ENCODE measurements at regions not wholly inside any gene's neighbourhood (a gene's known extent, or its start where the extent isn't known, plus 50 kb on each side); places are given as distances from the start of the nearest gene placed in this dataset.
"Not testable (repeated sequence)": the region's sequence is repeated elsewhere in the genome, so short reads cannot be mapped to it uniquely, and the experiment has no call there.

DNA sequence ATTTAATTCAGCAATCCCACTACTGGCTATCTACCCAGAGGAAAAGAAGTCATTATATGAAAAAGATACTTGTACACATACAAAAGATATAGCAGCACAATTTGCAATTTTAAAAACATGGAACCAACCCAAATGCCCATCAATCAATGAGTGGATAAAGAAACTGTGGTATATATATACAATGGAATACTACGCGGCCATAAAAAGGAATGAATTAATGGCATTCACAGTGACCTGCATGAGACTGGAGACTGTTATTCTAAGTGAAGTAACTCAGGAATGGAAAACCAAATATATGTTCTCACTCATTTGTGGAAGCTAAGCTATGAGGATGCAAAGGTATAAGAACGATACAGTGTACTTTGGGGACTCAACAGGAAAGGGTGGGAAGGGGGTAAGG is 102.8 kb upstream of the KCNMA1 start:
- DNase-seq; H3K27me3 Mint-ChIP-seq (ENCODE audit: low read depth); H3K36me3 Mint-ChIP-seq (ENCODE audit: low read depth); intact Hi-C loops (cut with micrococcal nuclease); H3K27ac Mint-ChIP-seq; CTCF ChIA-PET; H3K4me3 Mint-ChIP-seq; H3K4me1 Mint-ChIP-seq (ENCODE audit: low read depth): not testable (repeated sequence)
- H3K9me3 Mint-ChIP-seq = peaks cover 24% of the 10 kb centered on the region

DNA sequence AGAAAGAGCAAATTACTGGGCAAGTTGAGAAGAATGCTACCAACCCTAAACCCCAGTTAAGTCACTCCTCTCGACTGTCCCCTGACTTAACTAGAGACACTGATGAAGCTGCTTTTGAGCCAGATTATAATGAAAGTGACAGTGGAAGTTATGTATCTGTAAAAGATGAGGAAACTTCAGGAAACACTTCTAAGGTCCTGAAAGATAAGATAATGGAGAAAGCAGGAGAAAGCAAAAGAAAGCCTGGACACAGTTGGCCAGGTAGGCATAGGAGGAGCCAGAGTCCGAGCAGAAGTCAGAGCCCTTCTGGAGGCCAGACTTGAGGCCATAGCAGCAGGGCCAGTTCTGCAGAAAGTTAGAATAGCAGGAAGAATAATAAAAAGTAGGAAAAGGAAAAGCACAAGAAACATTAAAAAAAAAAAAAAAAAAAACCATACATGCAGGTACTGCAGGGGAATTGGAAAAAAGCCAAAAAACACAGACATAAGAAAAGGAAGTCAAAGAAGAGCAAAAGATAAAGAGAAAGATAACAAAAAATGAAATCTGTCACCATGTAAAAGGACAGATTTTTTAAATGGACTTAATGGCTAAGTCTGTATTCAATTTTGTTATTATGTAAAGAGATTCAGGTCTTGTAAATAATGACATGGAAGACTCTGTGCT is 101.0 kb upstream of the KCNMA1 start:
- no peaks in the 10 kb centered on the region for H3K36me3 Mint-ChIP-seq (ENCODE audit: low read depth)
- intact Hi-C loops (cut with micrococcal nuclease) = no loop called here
- H3K27ac Mint-ChIP-seq = no peak overlapping the region
- no peak for DNase-seq
- CTCF ChIA-PET = no interaction called here
- no peak overlapping the region for H3K4me3 Mint-ChIP-seq
- no peaks in the 10 kb centered on the region for H3K4me1 Mint-ChIP-seq (ENCODE audit: low read depth)
- H3K9me3 Mint-ChIP-seq = peaks cover 24% of the 10 kb centered on the region
- peaks cover 3% of the 10 kb centered on the region for H3K27me3 Mint-ChIP-seq (ENCODE audit: low read depth)

DNA sequence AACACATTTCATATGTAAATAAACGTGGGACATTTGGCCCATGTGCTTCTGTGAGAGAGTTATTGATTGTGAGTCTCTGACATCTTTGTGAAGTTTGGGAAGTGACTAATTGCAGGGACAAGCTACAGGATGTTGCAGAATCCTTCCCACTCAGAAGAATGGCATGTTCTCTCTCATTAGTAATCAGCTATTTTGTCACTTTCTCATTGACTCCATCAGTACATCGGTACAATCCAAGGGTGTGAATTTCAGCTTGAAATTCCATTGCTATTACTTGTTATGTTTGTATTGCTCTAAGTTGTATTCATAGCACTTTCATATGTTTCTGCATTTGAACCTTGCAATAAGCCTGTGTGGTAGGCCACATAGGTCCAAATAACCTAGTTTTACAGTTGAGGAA is 100.0 kb upstream of the KCNMA1 start:
- intact Hi-C loops (cut with micrococcal nuclease) = no loop called here

DNA sequence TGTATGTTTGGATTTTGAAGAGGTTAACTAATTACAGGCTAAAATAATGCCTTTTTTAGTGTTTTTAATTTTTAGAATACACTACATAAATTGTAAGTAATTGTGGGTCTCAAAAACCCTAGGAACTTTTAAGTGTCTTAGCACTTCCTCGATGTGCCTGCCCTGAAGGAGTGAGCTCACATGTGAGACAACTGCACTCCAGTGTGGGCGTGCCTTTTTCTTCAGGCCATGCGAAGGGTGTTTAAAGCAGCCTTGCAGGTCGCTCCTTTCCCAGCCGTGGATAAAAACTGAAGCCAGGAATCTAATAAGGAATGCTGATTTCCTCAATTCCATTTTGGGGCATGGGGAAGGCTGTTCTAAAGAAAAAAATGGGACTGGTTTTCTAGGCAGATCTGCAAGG is 97.5 kb upstream of the KCNMA1 start:
- intact Hi-C loops (cut with micrococcal nuclease); H3K27me3 Mint-ChIP-seq (ENCODE audit: low read depth); H3K27ac Mint-ChIP-seq; H3K4me3 Mint-ChIP-seq; H3K36me3 Mint-ChIP-seq (ENCODE audit: low read depth); H3K4me1 Mint-ChIP-seq (ENCODE audit: low read depth); DNase-seq: not testable (repeated sequence)
- CTCF ChIA-PET = interaction anchor here (1.3 kb wide), 1 partner anchor 24 kb away, joined by 3 read pairs; no protein-coding TSS in a partner anchor
- H3K9me3 Mint-ChIP-seq = peaks cover 18% of the 10 kb centered on the region

More for the DNA sequence above, 100.0 kb upstream of the KCNMA1 start:
- Mint-ChIP-seq H3K9me3 (peaks cover 24% of the 10 kb centered on the region), H3K36me3 (ENCODE audit: low read depth) (no peaks in the 10 kb centered on the region), H3K27me3 (ENCODE audit: low read depth) (peaks cover 3% of the 10 kb centered on the region), H3K4me3 (no peak overlapping the region), H3K4me1 (ENCODE audit: low read depth) (no peaks in the 10 kb centered on the region), H3K27ac (no peak overlapping the region)
- no peak for DNase-seq
- CTCF ChIA-PET = no interaction called here

DNA sequence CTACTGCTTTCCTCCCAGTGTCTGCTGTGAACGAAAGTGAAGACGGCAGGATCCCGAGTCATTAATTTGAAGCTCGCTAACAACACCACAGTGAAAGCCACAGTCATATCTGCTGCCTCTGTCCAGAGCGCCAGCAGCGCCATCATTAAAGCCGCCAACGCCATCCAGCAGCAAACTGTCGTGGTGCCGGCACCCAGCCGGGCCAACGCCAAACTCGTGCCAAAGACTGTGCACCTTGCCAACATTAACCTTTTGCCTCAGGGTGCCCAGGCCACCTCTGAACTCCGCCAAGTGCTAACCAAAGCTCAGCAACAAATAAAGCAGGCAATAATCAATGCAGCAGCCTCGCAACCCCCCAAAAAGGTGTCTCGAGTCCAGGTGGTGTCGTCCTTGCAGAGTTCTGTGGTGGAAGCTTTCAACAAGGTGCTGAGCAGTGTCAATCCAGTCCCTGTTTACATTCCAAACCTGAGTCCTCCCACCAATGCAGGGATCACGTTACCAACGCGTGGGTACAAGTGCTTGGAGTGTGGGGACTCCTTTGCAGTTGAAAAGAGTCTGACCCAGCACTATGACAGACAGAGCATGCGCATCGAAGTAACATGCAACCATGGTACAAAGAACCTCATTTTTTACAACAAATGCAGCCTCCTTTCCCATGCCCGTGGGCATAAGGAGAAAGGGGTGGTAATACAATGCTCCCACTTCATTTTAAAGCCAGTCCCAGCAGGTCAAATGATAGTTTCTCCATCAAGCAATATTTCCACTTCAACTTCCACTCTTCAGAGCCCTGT is 94.8 kb upstream of the KCNMA1 start:
- H3K36me3 Mint-ChIP-seq (ENCODE audit: low read depth) = no peaks in the 10 kb centered on the region
- DNase-seq = no peak
- no peaks in the 10 kb centered on the region for H3K4me1 Mint-ChIP-seq (ENCODE audit: low read depth)
- H3K9me3 Mint-ChIP-seq = peaks cover 7% of the 10 kb centered on the region
- intact Hi-C loops (cut with micrococcal nuclease) = no loop called here
- H3K27me3 Mint-ChIP-seq (ENCODE audit: low read depth) = peaks cover 2% of the 10 kb centered on the region
- CTCF ChIA-PET = no interaction called here
- H3K27ac Mint-ChIP-seq = no peak overlapping the region
- no peak overlapping the region for H3K4me3 Mint-ChIP-seq

DNA sequence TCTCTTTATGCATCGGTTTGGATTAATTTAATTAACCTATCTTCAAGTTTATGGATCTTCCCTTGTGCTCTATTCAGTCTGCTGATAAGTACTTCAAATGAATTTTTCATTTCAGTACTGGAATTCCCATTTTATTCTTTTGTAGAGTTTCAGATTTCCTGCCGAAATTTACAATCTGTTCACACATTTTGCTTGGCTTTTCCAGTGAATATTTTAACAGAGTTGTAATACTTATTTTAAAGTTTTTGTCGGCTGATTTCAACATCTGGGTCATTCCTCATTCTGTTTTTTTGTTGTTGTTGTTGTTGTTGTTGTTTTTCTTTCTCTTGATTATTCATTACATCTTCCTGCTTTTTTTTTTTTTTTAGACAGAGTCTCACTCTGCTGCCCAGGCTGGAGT is 89.9 kb upstream of the KCNMA1 start:
- Mint-ChIP-seq H3K9me3 (peaks cover 3% of the 10 kb centered on the region), H3K27me3 (ENCODE audit: low read depth) (peaks cover 2% of the 10 kb centered on the region), H3K27ac (no peak overlapping the region), H3K36me3 (ENCODE audit: low read depth) (no peaks in the 10 kb centered on the region), H3K4me3 (no peak overlapping the region), H3K4me1 (ENCODE audit: low read depth) (no peaks in the 10 kb centered on the region)
- intact Hi-C loops (cut with micrococcal nuclease) = no loop called here
- CTCF ChIA-PET = interaction anchor here (0.7 kb wide), 1 partner anchor 59 kb away, joined by 3 read pairs; no protein-coding TSS in a partner anchor
- no peak for DNase-seq

DNA sequence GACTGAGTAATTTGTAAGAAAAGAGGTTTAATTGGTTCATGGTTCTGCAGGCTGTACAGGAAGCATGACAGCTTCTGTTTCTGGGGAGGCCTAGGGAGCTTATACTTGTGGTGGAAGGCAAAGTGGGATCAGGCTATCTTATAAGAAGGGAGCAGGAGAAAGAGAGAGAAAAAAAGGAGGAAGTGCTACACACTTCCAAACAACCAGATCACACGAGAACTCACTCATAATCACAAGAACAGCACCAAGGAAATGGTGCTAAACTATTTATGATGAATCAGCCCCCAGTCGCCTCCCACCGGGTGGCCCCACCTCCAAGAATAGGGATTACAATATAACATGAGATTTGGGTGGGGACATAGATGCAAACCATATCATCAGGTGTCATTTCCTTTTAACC is 89.1 kb upstream of the KCNMA1 start:
- no peaks in the 10 kb centered on the region for H3K4me1 Mint-ChIP-seq (ENCODE audit: low read depth)
- no peak for DNase-seq
- H3K27ac Mint-ChIP-seq = no peak overlapping the region
- peaks cover 3% of the 10 kb centered on the region for H3K9me3 Mint-ChIP-seq
- H3K4me3 Mint-ChIP-seq = no peak overlapping the region
- intact Hi-C loops (cut with micrococcal nuclease) = no loop called here
- H3K36me3 Mint-ChIP-seq (ENCODE audit: low read depth) = no peaks in the 10 kb centered on the region
- H3K27me3 Mint-ChIP-seq (ENCODE audit: low read depth) = peaks cover 2% of the 10 kb centered on the region
- CTCF ChIA-PET = no interaction called here

DNA sequence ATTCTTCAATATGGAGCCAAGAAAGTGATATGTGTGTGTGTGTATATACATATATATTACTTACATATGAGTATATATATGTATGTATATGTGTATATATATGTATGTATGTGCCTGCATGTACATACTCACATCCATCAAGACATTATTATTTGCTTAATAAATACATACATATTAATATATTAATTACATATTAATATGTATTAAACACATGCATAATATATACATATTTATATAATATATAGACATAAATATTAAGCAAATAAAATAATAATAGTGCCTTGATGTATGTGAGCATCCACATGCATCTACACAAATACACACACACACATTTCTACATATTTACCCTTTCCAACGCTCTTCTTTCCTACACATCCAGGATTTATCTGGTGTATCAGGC is 88.7 kb upstream of the KCNMA1 start:
- Mint-ChIP-seq H3K27ac (no peak overlapping the region), H3K9me3 (peaks cover 3% of the 10 kb centered on the region), H3K4me3 (no peak overlapping the region)

DNA sequence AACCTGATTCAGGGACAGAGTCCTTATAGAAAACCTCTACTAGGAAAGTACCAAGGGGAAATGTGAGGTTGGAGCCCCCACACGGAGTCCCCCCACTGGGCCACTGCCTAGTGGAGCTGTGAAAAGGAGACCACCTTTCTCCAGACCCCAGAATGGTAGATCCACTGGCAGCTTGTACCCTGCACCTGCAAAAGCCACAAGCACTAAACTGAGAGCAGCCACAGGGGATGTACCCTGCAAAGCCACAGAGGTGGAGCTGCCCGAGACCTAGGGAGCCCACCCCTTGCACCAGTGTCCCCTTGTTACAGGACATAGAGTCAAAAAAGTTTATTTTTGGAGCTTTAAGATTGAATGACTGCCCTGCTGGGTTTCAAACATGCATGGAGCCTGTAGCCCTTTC is 87.2 kb upstream of the KCNMA1 start:
- CTCF ChIA-PET = no interaction called here
- Mint-ChIP-seq H3K27me3 (ENCODE audit: low read depth) (peaks cover 2% of the 10 kb centered on the region), H3K4me3 (no peak overlapping the region), H3K4me1 (ENCODE audit: low read depth) (no peaks in the 10 kb centered on the region), H3K27ac (no peak overlapping the region), H3K9me3 (peaks cover 3% of the 10 kb centered on the region), H3K36me3 (ENCODE audit: low read depth) (no peaks in the 10 kb centered on the region)
- intact Hi-C loops (cut with micrococcal nuclease) = no loop called here
- no peak for DNase-seq

More for the DNA sequence above, 88.7 kb upstream of the KCNMA1 start:
- Mint-ChIP-seq H3K36me3 (ENCODE audit: low read depth) (no peaks in the 10 kb centered on the region), H3K27me3 (ENCODE audit: low read depth) (peaks cover 2% of the 10 kb centered on the region), H3K4me1 (ENCODE audit: low read depth) (no peaks in the 10 kb centered on the region)
- intact Hi-C loops (cut with micrococcal nuclease) = no loop called here
- CTCF ChIA-PET = no interaction called here
- DNase-seq = no peak

DNA sequence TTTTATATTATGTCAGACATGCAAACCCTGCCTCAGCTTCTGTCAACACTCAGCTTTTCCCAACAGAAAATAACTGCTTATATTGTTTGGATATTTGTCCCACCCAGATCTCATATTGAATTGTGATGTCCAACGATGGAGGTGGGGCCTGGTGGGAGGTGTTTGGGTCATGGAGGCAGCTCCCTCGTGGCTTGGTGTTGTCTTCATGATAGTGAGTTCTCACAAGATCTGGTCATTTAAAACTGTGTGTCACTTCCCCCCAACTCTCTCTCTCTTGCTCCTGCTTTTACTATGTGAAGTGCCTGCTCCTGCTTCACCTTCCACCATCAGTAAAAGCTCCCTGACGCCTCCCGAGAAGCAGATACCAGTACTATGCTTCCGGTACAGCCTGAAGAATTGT is 85.8 kb upstream of the KCNMA1 start:
- Mint-ChIP-seq H3K27me3 (ENCODE audit: low read depth) (peaks cover 4% of the 10 kb centered on the region), H3K4me3 (no peak overlapping the region), H3K4me1 (ENCODE audit: low read depth) (no peaks in the 10 kb centered on the region), H3K36me3 (ENCODE audit: low read depth) (no peaks in the 10 kb centered on the region), H3K9me3 (peaks cover 3% of the 10 kb centered on the region), H3K27ac (no peak overlapping the region)
- DNase-seq = no peak
- intact Hi-C loops (cut with micrococcal nuclease) = no loop called here
- CTCF ChIA-PET = interaction anchor here (1.0 to 1.7 kb wide), 2 partner anchors 12 to 114 kb away, joined by 3 to 8 read pairs; no protein-coding TSS in a partner anchor

DNA sequence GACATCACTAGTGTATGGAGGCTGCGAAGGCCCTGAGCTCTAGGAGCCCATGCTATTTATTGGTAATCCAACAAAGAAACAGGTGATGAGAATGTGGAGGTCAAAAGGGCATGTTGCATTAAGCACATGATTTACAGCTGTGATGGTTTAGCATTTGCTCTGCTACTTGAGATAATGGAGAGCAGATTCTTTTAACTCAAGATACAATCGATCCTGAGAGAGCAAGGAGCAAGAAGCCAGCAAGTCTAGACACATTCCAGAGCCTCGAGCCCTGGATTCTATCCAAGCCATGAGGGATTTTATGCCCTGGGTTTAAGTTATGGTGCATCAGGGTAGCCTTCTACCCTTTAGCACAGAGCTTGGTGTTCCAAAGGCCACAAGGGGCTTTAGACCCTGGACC is 85.3 kb upstream of the KCNMA1 start:
- H3K9me3 Mint-ChIP-seq; H3K27me3 Mint-ChIP-seq (ENCODE audit: low read depth); H3K27ac Mint-ChIP-seq; H3K36me3 Mint-ChIP-seq (ENCODE audit: low read depth); H3K4me1 Mint-ChIP-seq (ENCODE audit: low read depth); intact Hi-C loops (cut with micrococcal nuclease); H3K4me3 Mint-ChIP-seq; DNase-seq: not testable (repeated sequence)
- CTCF ChIA-PET = interaction anchor here (1.0 to 1.7 kb wide), 2 partner anchors 12 to 114 kb away, joined by 3 to 8 read pairs; no protein-coding TSS in a partner anchor

DNA sequence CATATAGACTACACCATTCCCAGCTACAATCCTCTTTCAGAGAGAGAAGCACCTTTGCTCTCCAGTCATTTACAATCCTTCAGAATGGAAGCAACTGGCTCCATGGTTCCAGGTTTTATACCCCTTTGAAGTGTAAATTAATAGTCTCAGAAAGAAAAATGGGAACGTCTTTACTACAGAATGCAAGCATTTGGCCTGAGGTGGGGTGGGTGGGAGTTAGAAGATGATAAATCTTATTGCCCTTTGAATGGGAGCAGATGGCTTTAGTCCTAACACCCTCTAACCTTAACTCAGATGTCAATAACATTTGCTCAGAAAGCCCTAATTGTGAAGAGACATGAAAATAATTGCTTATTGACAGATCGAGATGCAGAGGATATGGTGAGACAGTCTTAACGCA is 84.2 kb upstream of the KCNMA1 start:
- Mint-ChIP-seq H3K9me3 (peaks cover 3% of the 10 kb centered on the region), H3K36me3 (ENCODE audit: low read depth) (no peaks in the 10 kb centered on the region), H3K4me1 (ENCODE audit: low read depth) (no peaks in the 10 kb centered on the region), H3K27ac (no peak overlapping the region), H3K27me3 (ENCODE audit: low read depth) (peaks cover 8% of the 10 kb centered on the region), H3K4me3 (no peak overlapping the region)
- intact Hi-C loops (cut with micrococcal nuclease) = no loop called here
- DNase-seq = no peak
- CTCF ChIA-PET = interaction anchor here (0.8 to 1.4 kb wide), 2 partner anchors 10 to 116 kb away, joined by 4 read pairs; no protein-coding TSS in a partner anchor

DNA sequence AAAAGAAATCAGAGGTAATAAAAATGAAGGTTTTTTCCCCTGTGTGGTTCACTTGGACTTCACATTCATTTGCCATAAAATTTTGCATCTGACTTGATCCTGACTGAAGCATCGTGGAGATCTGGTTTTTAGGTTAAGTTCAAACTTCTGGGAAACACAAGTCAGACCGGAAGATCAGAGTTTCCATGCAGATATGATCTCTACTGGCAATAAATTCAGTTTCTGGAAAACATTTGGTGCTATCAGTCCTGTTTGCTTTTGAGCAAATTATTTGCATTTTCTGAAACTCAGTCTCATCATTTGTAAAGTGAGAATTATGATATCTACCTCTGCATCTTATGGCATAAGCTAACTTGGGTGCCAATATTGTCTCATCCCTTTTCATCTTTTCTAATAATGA is 81.3 kb upstream of the KCNMA1 start:
- CTCF ChIA-PET = interaction anchor here (1.0 to 1.8 kb wide), 4 partner anchors 14 to 119 kb away, joined by 3 to 8 read pairs (median 4); no protein-coding TSS in a partner anchor
- Mint-ChIP-seq H3K9me3 (peaks cover 2% of the 10 kb centered on the region), H3K27ac (no peak overlapping the region), H3K4me1 (ENCODE audit: low read depth) (no peaks in the 10 kb centered on the region), H3K4me3 (no peak overlapping the region), H3K36me3 (ENCODE audit: low read depth) (no peaks in the 10 kb centered on the region), H3K27me3 (ENCODE audit: low read depth) (peaks cover 8% of the 10 kb centered on the region)
- intact Hi-C loops (cut with micrococcal nuclease) = loop anchor here (1.0 to 10.0 kb wide), 4 partner anchors 37 to 464 kb away; partner anchors contain the start of gene POLR3A
- no peak for DNase-seq
